ENCODE measurements at regions not wholly inside any gene's neighbourhood (a gene's known extent, or its start where the extent isn't known, plus 50 kb on each side); places are given as distances from the start of the nearest gene placed in this dataset.

DNA sequence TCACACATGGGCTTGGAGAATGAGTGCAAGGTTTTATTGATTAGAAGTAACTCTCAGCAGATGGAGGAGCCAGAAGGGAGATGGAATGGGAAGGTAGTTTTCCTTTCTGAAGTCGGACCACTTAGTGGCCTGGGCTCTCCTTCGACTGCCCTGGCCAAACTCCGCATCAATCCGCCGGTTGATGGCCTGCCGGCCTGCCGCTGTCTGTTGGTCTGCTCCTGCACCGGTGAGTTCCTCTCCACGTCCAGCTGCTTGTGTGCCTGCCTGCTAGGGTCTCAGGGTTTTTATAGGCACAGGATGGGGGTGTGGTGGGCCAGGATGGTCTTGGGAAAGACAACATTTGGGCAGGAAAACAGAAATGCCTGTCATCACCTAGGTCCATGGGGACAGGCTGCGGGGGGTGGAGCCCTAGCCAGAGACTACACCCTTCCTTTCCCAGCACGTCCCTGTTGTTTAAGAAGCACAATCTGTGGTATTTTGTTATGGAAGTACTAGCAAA is 837.0 kb downstream of the PDCD6IP start:
- no peak for TF ChIP-seq POLR2A (IDR thresholded peaks at IDR 0.05)
- TF ChIP-seq, protein P1, sequence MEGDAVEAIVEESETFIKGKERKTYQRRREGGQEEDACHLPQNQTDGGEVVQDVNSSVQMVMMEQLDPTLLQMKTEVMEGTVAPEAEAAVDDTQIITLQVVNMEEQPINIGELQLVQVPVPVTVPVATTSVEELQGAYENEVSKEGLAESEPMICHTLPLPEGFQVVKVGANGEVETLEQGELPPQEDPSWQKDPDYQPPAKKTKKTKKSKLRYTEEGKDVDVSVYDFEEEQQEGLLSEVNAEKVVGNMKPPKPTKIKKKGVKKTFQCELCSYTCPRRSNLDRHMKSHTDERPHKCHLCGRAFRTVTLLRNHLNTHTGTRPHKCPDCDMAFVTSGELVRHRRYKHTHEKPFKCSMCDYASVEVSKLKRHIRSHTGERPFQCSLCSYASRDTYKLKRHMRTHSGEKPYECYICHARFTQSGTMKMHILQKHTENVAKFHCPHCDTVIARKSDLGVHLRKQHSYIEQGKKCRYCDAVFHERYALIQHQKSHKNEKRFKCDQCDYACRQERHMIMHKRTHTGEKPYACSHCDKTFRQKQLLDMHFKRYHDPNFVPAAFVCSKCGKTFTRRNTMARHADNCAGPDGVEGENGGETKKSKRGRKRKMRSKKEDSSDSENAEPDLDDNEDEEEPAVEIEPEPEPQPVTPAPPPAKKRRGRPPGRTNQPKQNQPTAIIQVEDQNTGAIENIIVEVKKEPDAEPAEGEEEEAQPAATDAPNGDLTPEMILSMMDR (IDR thresholded peaks at IDR 0.05) = no peak
